SK-N-SH (cell line): ENCODE measurements at regions not wholly inside any gene's neighbourhood (a gene's known extent, or its start where the extent isn't known, plus 50 kb on each side); places are given as distances from the start of the nearest gene placed in this dataset.

Source experiments
- CHD2 ChIP-seq: fragments of 150-350 bp; IDR thresholded peaks from 2 replicates; pipeline ENCODE4 v1.6.1; 2018; ENCODE audit warnings: low read length; ENCODE audit not compliant: partially characterized antibody
- EP300 ChIP-seq, 2 experiments: IDR thresholded peaks; 2 replicates each; pipeline versions ENCODE4 v1.4.0 to v1.6.1; 2012; ENCODE audit warnings: borderline replicate concordance in 1 of 2, low read depth in 1 of 2, low read length in 1 of 2
- EZH2phosphoT487 ChIP-seq: fragments of 200-600 bp; sonication (generic); IDR thresholded peaks from 2 replicates; pipeline ENCODE4 v1.6.1; 2017; ENCODE audit warnings: low read depth, mixed run types, mild to moderate bottlenecking, antibody characterized with exemption, moderate library complexity, borderline replicate concordance
- FOXM1 ChIP-seq: IDR thresholded peaks from 2 replicates; pipeline ENCODE4 v1.4.0; 2012; ENCODE audit warnings: low read depth, mild to moderate bottlenecking
- GABPA ChIP-seq: IDR thresholded peaks from 2 replicates; pipeline ENCODE4 v1.4.0; 2012; ENCODE audit warnings: low read depth, mild to moderate bottlenecking
- MAX ChIP-seq: IDR thresholded peaks from 2 replicates; pipeline ENCODE4 v1.4.0; 2012; ENCODE audit warnings: low read depth
- MXI1 ChIP-seq: IDR thresholded peaks from 2 replicates; pipeline ENCODE4 v1.6.1; 2012; ENCODE audit warnings: mild to moderate bottlenecking, low read depth, low read length, improper control_type of control experiment
- PBX3 ChIP-seq: IDR thresholded peaks from 2 replicates; pipeline ENCODE4; 2012
- POLR2AphosphoS5 ChIP-seq: IDR thresholded peaks from 2 replicates; pipeline ENCODE4 v1.6.1; 2012; ENCODE audit warnings: low read depth, low read length
- RAD21 ChIP-seq: IDR thresholded peaks from 2 replicates; pipeline ENCODE4 v1.6.1; 2012; ENCODE audit warnings: mild to moderate bottlenecking, low read length
- RFX5 ChIP-seq: IDR thresholded peaks from 2 replicates; pipeline ENCODE4 v1.6.1; 2012; ENCODE audit warnings: mild to moderate bottlenecking, improper control_type of control experiment, low read length
- TAF1 ChIP-seq: IDR thresholded peaks from 2 replicates; pipeline ENCODE4 v1.6.1; 2012; ENCODE audit warnings: low read depth, mild to moderate bottlenecking, low read length, moderate library complexity, borderline replicate concordance
- USF2 ChIP-seq: fragments of 150-350 bp; IDR thresholded peaks from 2 replicates; pipeline ENCODE4 v1.6.1; 2017; ENCODE audit warnings: antibody characterized with exemption, low read length, low read depth, borderline replicate concordance
- TF ChIP-seq, protein P1 (sequence below): fragments of 200-600 bp; sonication (generic); IDR thresholded peaks from 2 replicates; pipeline ENCODE4 v1.6.1; 2017; ENCODE audit warnings: antibody characterized with exemption, mild to moderate bottlenecking, moderate library complexity

GRCh38 chr6:163719028-163719742 is 304.7 kb downstream of the QKI start:
- TF ChIP-seq, protein P1, sequence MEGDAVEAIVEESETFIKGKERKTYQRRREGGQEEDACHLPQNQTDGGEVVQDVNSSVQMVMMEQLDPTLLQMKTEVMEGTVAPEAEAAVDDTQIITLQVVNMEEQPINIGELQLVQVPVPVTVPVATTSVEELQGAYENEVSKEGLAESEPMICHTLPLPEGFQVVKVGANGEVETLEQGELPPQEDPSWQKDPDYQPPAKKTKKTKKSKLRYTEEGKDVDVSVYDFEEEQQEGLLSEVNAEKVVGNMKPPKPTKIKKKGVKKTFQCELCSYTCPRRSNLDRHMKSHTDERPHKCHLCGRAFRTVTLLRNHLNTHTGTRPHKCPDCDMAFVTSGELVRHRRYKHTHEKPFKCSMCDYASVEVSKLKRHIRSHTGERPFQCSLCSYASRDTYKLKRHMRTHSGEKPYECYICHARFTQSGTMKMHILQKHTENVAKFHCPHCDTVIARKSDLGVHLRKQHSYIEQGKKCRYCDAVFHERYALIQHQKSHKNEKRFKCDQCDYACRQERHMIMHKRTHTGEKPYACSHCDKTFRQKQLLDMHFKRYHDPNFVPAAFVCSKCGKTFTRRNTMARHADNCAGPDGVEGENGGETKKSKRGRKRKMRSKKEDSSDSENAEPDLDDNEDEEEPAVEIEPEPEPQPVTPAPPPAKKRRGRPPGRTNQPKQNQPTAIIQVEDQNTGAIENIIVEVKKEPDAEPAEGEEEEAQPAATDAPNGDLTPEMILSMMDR: no peak
- no peak for TF ChIP-seq EZH2phosphoT487
- TF ChIP-seq MXI1: no peak
- no peak for TF ChIP-seq POLR2AphosphoS5
- TF ChIP-seq USF2: no peak
- no peak for TF ChIP-seq PBX3
- TF ChIP-seq FOXM1: no peak
- no peak for TF ChIP-seq GABPA
- TF ChIP-seq TAF1: no peak
- no peak for TF ChIP-seq RAD21
- no peak for TF ChIP-seq RFX5
- TF ChIP-seq CHD2: no peak
- no peak for TF ChIP-seq MAX
- TF ChIP-seq EP300 (IDR thresholded peaks at IDR 0.05; ENCODE audit: borderline replicate concordance in 1 of 2, low read depth in 1 of 2, low read length in 1 of 2): no peak
